IMR-90 (cell line): ENCODE measurements at regions not wholly inside any gene's neighbourhood (a gene's known extent, or its start where the extent isn't known, plus 50 kb on each side); places are given as distances from the start of the nearest gene placed in this dataset.

Experiments used
- CTCF ChIP-seq: conservative IDR thresholded peaks from 2 replicates; pipeline ENCODE4 v1.5.1; 2012; ENCODE audit warnings: mild to moderate bottlenecking, low read depth, low read length, improper control_type of control experiment
- RFX5 ChIP-seq: IDR thresholded peaks from 2 replicates; pipeline ENCODE4 v1.8.0; 2012; ENCODE audit warnings: low read depth, mild to moderate bottlenecking, low read length, moderate library complexity

DNA sequence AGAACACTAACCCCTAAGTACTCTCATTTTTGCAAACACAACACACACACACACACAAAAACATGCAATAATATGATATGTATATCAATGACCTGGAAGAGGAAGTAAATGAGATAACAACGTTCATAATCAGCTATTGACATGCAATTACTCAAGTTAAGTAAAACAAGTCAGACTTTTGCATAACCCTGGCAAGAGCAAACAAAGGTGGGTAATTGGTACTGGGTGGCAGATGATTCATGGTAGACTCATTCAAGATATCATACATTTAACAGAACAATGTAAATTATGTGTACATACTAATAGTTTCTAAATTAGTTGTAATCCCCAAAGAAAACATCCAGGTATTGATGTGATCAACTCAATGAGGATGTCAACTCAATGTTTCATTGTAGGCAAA lies 508.8 kb downstream of the DACH1 start:
- TF ChIP-seq CTCF (no peak), RFX5 (no peak)
